ENCODE measurements at regions not wholly inside any gene's neighbourhood (a gene's known extent, or its start where the extent isn't known, plus 50 kb on each side); places are given as distances from the start of the nearest gene placed in this dataset.

- DNase-seq (ENCODE audit: low read depth, low spot score) = no peak
These were observed 1340.8 kb downstream of the PCDH9 start for GRCh38 chr13:65889368-65889767.

GRCh38 chr13:65882810-65883209 lies 1347.3 kb downstream of the PCDH9 start:
- DNase-seq (ENCODE audit: low read depth, low spot score) = no peak

GRCh38 chr13:65881561-65882155 lies 1348.5 kb downstream of the PCDH9 start:
- no peak for DNase-seq (ENCODE audit: low read depth, low spot score)

GRCh38 chr13:65875031-65875430 lies 1355.1 kb downstream of the PCDH9 start:
- DNase-seq (ENCODE audit: low read depth, low spot score) = no peak

- no peak for DNase-seq (ENCODE audit: low read depth, low spot score)
These were observed 1357.7 kb downstream of the PCDH9 start for GRCh38 chr13:65872448-65872847.

GRCh38 chr13:65868884-65869283 lies 1361.3 kb downstream of the PCDH9 start:
- no peak for DNase-seq (ENCODE audit: low read depth, low spot score)

GRCh38 chr13:65868099-65868498 lies 1362.0 kb downstream of the PCDH9 start:
- no peak for DNase-seq (ENCODE audit: low read depth, low spot score)

GRCh38 chr13:65866138-65866537 lies 1364.0 kb downstream of the PCDH9 start:
- no peak for DNase-seq (ENCODE audit: low read depth, low spot score)

- no peak for DNase-seq (ENCODE audit: low read depth, low spot score)
These were observed 1364.9 kb downstream of the PCDH9 start for GRCh38 chr13:65865206-65865605.

GRCh38 chr13:65864039-65864438 lies 1366.1 kb downstream of the PCDH9 start:
- no peak for DNase-seq (ENCODE audit: low read depth, low spot score)

GRCh38 chr13:65860306-65860705 lies 1369.8 kb downstream of the PCDH9 start:
- DNase-seq (ENCODE audit: low read depth, low spot score) = no peak

- DNase-seq (ENCODE audit: low read depth, low spot score) = no peak
These were observed 1372.1 kb downstream of the PCDH9 start for GRCh38 chr13:65857942-65858565.

- DNase-seq (ENCODE audit: low read depth, low spot score) = peak; percentile 29
These were observed 1373.7 kb downstream of the PCDH9 start for GRCh38 chr13:65856431-65856830.

GRCh38 chr13:65855242-65855805 lies 1374.8 kb downstream of the PCDH9 start:
- DNase-seq (ENCODE audit: low read depth, low spot score) = no peak

GRCh38 chr13:65854431-65854830 lies 1375.7 kb downstream of the PCDH9 start:
- DNase-seq (ENCODE audit: low read depth, low spot score) = no peak

- no peak for DNase-seq (ENCODE audit: low read depth, low spot score)
These were observed 1385.8 kb downstream of the PCDH9 start for GRCh38 chr13:65844266-65844841.

- no peak for DNase-seq (ENCODE audit: low read depth, low spot score)
These were observed 1386.8 kb downstream of the PCDH9 start for GRCh38 chr13:65843314-65843731.

- no peak for DNase-seq (ENCODE audit: low read depth, low spot score)
These were observed 1389.0 kb downstream of the PCDH9 start for GRCh38 chr13:65841156-65841555.

- DNase-seq (ENCODE audit: low read depth, low spot score) = no peak
These were observed 1394.1 kb downstream of the PCDH9 start for GRCh38 chr13:65836066-65836465.

- no peak for DNase-seq (ENCODE audit: low read depth, low spot score)
These were observed 1395.2 kb downstream of the PCDH9 start for GRCh38 chr13:65834897-65835296.

GRCh38 chr13:65830411-65831205 lies 1399.5 kb downstream of the PCDH9 start:
- DNase-seq (ENCODE audit: low read depth, low spot score) = no peak

Measured in smooth muscle cell of the brain vasculature (primary cell).